ENCODE measurements at regions not wholly inside any gene's neighbourhood (a gene's known extent, or its start where the extent isn't known, plus 50 kb on each side); places are given as distances from the start of the nearest gene placed in this dataset.

DNA sequence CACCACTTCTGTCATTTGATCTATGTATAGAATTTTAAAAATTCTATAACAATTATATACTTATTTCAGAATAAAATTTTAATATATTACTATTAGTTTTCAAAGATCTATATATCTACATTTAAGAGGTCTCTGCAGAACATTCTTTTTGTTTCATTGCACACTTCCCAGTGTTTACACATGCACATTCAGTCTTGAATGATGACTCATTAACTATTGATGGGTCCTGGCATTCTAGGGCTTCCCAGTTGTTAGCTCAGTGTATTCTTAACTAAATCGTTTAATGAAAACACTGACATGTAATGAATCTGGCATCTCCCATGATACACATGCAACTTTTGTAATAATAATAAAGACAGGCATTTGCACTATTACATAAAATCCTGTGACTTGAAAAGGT, 324.6 kb downstream of the KLF12 start:
- TF ChIP-seq, protein P1, sequence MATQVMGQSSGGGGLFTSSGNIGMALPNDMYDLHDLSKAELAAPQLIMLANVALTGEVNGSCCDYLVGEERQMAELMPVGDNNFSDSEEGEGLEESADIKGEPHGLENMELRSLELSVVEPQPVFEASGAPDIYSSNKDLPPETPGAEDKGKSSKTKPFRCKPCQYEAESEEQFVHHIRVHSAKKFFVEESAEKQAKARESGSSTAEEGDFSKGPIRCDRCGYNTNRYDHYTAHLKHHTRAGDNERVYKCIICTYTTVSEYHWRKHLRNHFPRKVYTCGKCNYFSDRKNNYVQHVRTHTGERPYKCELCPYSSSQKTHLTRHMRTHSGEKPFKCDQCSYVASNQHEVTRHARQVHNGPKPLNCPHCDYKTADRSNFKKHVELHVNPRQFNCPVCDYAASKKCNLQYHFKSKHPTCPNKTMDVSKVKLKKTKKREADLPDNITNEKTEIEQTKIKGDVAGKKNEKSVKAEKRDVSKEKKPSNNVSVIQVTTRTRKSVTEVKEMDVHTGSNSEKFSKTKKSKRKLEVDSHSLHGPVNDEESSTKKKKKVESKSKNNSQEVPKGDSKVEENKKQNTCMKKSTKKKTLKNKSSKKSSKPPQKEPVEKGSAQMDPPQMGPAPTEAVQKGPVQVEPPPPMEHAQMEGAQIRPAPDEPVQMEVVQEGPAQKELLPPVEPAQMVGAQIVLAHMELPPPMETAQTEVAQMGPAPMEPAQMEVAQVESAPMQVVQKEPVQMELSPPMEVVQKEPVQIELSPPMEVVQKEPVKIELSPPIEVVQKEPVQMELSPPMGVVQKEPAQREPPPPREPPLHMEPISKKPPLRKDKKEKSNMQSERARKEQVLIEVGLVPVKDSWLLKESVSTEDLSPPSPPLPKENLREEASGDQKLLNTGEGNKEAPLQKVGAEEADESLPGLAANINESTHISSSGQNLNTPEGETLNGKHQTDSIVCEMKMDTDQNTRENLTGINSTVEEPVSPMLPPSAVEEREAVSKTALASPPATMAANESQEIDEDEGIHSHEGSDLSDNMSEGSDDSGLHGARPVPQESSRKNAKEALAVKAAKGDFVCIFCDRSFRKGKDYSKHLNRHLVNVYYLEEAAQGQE (IDR thresholded peaks at IDR 0.05; ENCODE audit: insufficient read depth in 1 of 2, low read depth in 2 of 2, low read length in 2 of 2): no peak
- TF ChIP-seq FOXP2 (optimal IDR thresholded peaks at IDR 0.05; ENCODE audit: borderline replicate concordance, extremely low read depth, extremely low read length, insufficient read depth): no peak
- TF ChIP-seq POLR2AphosphoS5 (IDR thresholded peaks at IDR 0.05; ENCODE audit: low read depth, low read length): no peak
- TF ChIP-seq SIN3A (IDR thresholded peaks at IDR 0.05; ENCODE audit: borderline replicate concordance, insufficient read depth, low read length): no peak
- no peak for TF ChIP-seq TAF1 (IDR thresholded peaks at IDR 0.05; ENCODE audit: borderline replicate concordance, insufficient read depth, low read length)

GRCh38 chr13:73808318-73808717, 325.9 kb downstream of the KLF12 start:
- no peak for TF ChIP-seq TAF1 (IDR thresholded peaks at IDR 0.05; ENCODE audit: borderline replicate concordance, insufficient read depth, low read length)
- TF ChIP-seq, protein P1 (IDR thresholded peaks at IDR 0.05; ENCODE audit: insufficient read depth in 1 of 2, low read depth in 2 of 2, low read length in 2 of 2): no peak
- no peak for TF ChIP-seq SIN3A (IDR thresholded peaks at IDR 0.05; ENCODE audit: borderline replicate concordance, insufficient read depth, low read length)
- TF ChIP-seq FOXP2 (optimal IDR thresholded peaks at IDR 0.05; ENCODE audit: borderline replicate concordance, extremely low read depth, extremely low read length, insufficient read depth): no peak
- no peak for TF ChIP-seq POLR2AphosphoS5 (IDR thresholded peaks at IDR 0.05; ENCODE audit: low read depth, low read length)

DNA sequence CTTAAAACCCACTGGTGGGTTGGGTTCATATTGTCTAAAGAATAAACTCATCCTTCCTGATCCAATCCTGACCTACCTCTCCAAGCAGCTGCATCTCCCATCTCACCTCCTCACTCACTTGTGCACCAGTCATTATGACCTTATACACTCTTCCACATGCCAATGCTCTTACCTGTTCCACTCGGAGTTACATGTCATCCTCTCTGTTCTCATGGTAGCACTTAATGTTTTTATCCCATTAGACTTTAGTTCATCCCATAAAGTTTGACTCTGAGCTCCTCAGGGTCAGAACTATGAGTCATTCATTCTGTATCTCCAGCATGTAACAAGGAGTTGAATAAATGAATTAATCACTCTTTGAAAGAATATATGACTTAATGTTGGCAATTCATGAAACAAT, 330.2 kb downstream of the KLF12 start:
- TF ChIP-seq POLR2AphosphoS5 (IDR thresholded peaks at IDR 0.05; ENCODE audit: low read depth, low read length) (no peak), SIN3A (IDR thresholded peaks at IDR 0.05; ENCODE audit: borderline replicate concordance, insufficient read depth, low read length) (no peak), TAF1 (IDR thresholded peaks at IDR 0.05; ENCODE audit: borderline replicate concordance, insufficient read depth, low read length) (no peak), FOXP2 (optimal IDR thresholded peaks at IDR 0.05; ENCODE audit: borderline replicate concordance, extremely low read depth, extremely low read length, insufficient read depth) (no peak)
- TF ChIP-seq, protein P1 (IDR thresholded peaks at IDR 0.05; ENCODE audit: insufficient read depth in 1 of 2, low read depth in 2 of 2, low read length in 2 of 2): no peak

- TF ChIP-seq TAF1 (IDR thresholded peaks at IDR 0.05; ENCODE audit: borderline replicate concordance, insufficient read depth, low read length) (no peak), FOXP2 (optimal IDR thresholded peaks at IDR 0.05; ENCODE audit: borderline replicate concordance, extremely low read depth, extremely low read length, insufficient read depth) (no peak), POLR2AphosphoS5 (IDR thresholded peaks at IDR 0.05; ENCODE audit: low read depth, low read length) (no peak), SIN3A (IDR thresholded peaks at IDR 0.05; ENCODE audit: borderline replicate concordance, insufficient read depth, low read length) (no peak)
- TF ChIP-seq, protein P1 (IDR thresholded peaks at IDR 0.05; ENCODE audit: insufficient read depth in 1 of 2, low read depth in 2 of 2, low read length in 2 of 2): no peak
Measured at GRCh38 chr13:73800011-73800410, 334.2 kb downstream of the KLF12 start.

GRCh38 chr13:73794755-73795154, 339.4 kb downstream of the KLF12 start:
- TF ChIP-seq FOXP2 (optimal IDR thresholded peaks at IDR 0.05; ENCODE audit: borderline replicate concordance, extremely low read depth, extremely low read length, insufficient read depth) (no peak), TAF1 (IDR thresholded peaks at IDR 0.05; ENCODE audit: borderline replicate concordance, insufficient read depth, low read length) (no peak), SIN3A (IDR thresholded peaks at IDR 0.05; ENCODE audit: borderline replicate concordance, insufficient read depth, low read length) (no peak), POLR2AphosphoS5 (IDR thresholded peaks at IDR 0.05; ENCODE audit: low read depth, low read length) (no peak)
- TF ChIP-seq, protein P1 (IDR thresholded peaks at IDR 0.05; ENCODE audit: insufficient read depth in 1 of 2, low read depth in 2 of 2, low read length in 2 of 2): no peak

Measured in PFSK-1 (cell line).